HEK293 (cell line): ENCODE measurements at regions not wholly inside any gene's neighbourhood (a gene's known extent, or its start where the extent isn't known, plus 50 kb on each side); places are given as distances from the start of the nearest gene placed in this dataset.

Source experiments
- CTCF ChIA-PET: fragments of 350-600 bp; formaldehyde crosslinking; extraction: SDS; loops from one replicate; lab custom pipeline; 2021; ENCODE audit warnings: antibody characterized with exemption; lab: Yijun Ruan, JAX
- POLR2A ChIA-PET: fragments of 300-600 bp; formaldehyde crosslinking; extraction: SDS; loops from one replicate; lab custom pipeline; 2020; ENCODE audit warnings: antibody characterized with exemption, inconsistent platforms; lab: Yijun Ruan, JAX
- H3K27ac ChIP-seq: fragments of 200-500 bp; sonication (Bioruptor generic); 2 replicates; pipeline ENCODE4 v1.5.1; 2014; ENCODE audit warnings: low read depth, low read length, control low read depth, inconsistent platforms; ENCODE audit errors: extremely low read depth
- H3K36me3 ChIP-seq, 2 experiments: fragments of 200-500 bp in 1 of 2; sonication (Bioruptor generic) in 1 of 2; 1 replicate in 1 of 2; 2 replicates in 1 of 2; pipeline ENCODE4 v1.5.1; 2014 to 2017; ENCODE audit warnings: inconsistent platforms in 2 of 2, low read length in 2 of 2; ENCODE audit not compliant: control insufficient read depth in 2 of 2, insufficient read depth in 1 of 2
- H3K4me1 ChIP-seq: fragments of 200-500 bp; sonication (Bioruptor generic); 2 replicates; pipeline ENCODE4 v1.5.1; 2014; ENCODE audit warnings: mild to moderate bottlenecking, low read length, inconsistent platforms; ENCODE audit not compliant: control insufficient read depth, insufficient read depth
- H3K4me3 ChIP-seq: 2 replicates; pipeline ENCODE4 v1.5.1; 2011; ENCODE audit warnings: low read depth, mild to moderate bottlenecking, control low read depth, low read length, moderate library complexity
- H3K9me3 ChIP-seq: fragments of 200-500 bp; sonication (Bioruptor generic); 2 replicates; pipeline ENCODE4 v1.5.1; 2014; ENCODE audit warnings: low read depth, low read length, inconsistent platforms; ENCODE audit not compliant: control insufficient read depth, insufficient read depth
- GLIS2 ChIP-seq: fragments of 450-650 bp; formaldehyde crosslinking; IDR thresholded peaks from 2 replicates; pipeline ENCODE4 v1.5.1; 2016; ENCODE audit warnings: missing biosample characterization, missing genetic modification characterization
- INSM2 ChIP-seq: fragments of 450-650 bp; formaldehyde crosslinking; IDR thresholded peaks from 2 replicates; pipeline ENCODE4 v1.5.1; 2016; ENCODE audit warnings: missing biosample characterization, missing genetic modification characterization
- KLF1 ChIP-seq: fragments of 450-650 bp; formaldehyde crosslinking; IDR thresholded peaks from 2 replicates; pipeline ENCODE4 v1.5.1; 2016; ENCODE audit warnings: missing biosample characterization, missing genetic modification characterization
- PRDM4 ChIP-seq: fragments of 450-650 bp; formaldehyde crosslinking; IDR thresholded peaks from 2 replicates; pipeline ENCODE4 v1.5.1; 2017; ENCODE audit warnings: missing biosample characterization, missing genetic modification characterization
- REPIN1 ChIP-seq: fragments of 450-650 bp; formaldehyde crosslinking; IDR thresholded peaks from 2 replicates; pipeline ENCODE4 v1.5.1; 2017; ENCODE audit warnings: missing biosample characterization, missing genetic modification characterization, low read depth
- SCRT1 ChIP-seq: fragments of 450-650 bp; formaldehyde crosslinking; IDR thresholded peaks from 2 replicates; pipeline ENCODE4 v1.5.1; 2016; ENCODE audit warnings: missing biosample characterization, missing genetic modification characterization, borderline replicate concordance
- YY1 ChIP-seq: fragments of 450-650 bp; formaldehyde crosslinking; IDR thresholded peaks from 2 replicates; pipeline ENCODE4 v1.5.1; 2018; ENCODE audit warnings: missing biosample characterization, missing genetic modification characterization
- ZBTB11 ChIP-seq: fragments of 450-650 bp; formaldehyde crosslinking; conservative IDR thresholded peaks from 2 replicates; pipeline ENCODE4 v1.5.1; 2016; ENCODE audit warnings: low read depth, missing biosample characterization, missing genetic modification characterization
- ZBTB44 ChIP-seq: fragments of 450-650 bp; IDR thresholded peaks from 2 replicates; pipeline ENCODE4 v1.5.1; 2018; ENCODE audit warnings: missing biosample characterization, mild to moderate bottlenecking, missing genetic modification characterization
- ZNF155 ChIP-seq: fragments of 450-650 bp; formaldehyde crosslinking; IDR thresholded peaks from 2 replicates; pipeline ENCODE4 v1.5.1; 2016; ENCODE audit warnings: missing biosample characterization, missing genetic modification characterization
- ZNF266 ChIP-seq: fragments of 450-650 bp; formaldehyde crosslinking; IDR thresholded peaks from 2 replicates; pipeline ENCODE4 v1.5.1; 2016; ENCODE audit warnings: missing biosample characterization, missing genetic modification characterization, low read depth
- ZNF391 ChIP-seq: fragments of 450-650 bp; formaldehyde crosslinking; IDR thresholded peaks from 2 replicates; pipeline ENCODE4 v1.5.1; 2016; ENCODE audit warnings: low read depth, missing biosample characterization, missing genetic modification characterization, borderline replicate concordance
- ZNF398 ChIP-seq: fragments of 450-650 bp; formaldehyde crosslinking; IDR thresholded peaks from 2 replicates; pipeline ENCODE4 v1.5.1; 2017; ENCODE audit warnings: missing biosample characterization, missing genetic modification characterization
- ZNF449 ChIP-seq: fragments of 450-650 bp; formaldehyde crosslinking; IDR thresholded peaks from 2 replicates; pipeline ENCODE4 v1.5.1; 2017; ENCODE audit warnings: missing biosample characterization, mild to moderate bottlenecking, missing genetic modification characterization, moderate library complexity
- ZNF473 ChIP-seq: fragments of 450-650 bp; formaldehyde crosslinking; IDR thresholded peaks from 2 replicates; pipeline ENCODE4 v1.5.1; 2017; ENCODE audit warnings: missing biosample characterization, missing genetic modification characterization
- ZNF488 ChIP-seq: fragments of 450-650 bp; formaldehyde crosslinking; IDR thresholded peaks from 2 replicates; pipeline ENCODE4 v1.5.1; 2016; ENCODE audit warnings: missing biosample characterization, missing genetic modification characterization
- ZNF548 ChIP-seq: fragments of 450-650 bp; formaldehyde crosslinking; IDR thresholded peaks from 2 replicates; pipeline ENCODE4 v1.5.1; 2016; ENCODE audit warnings: missing biosample characterization, missing genetic modification characterization
- ZNF571 ChIP-seq: fragments of 450-650 bp; formaldehyde crosslinking; IDR thresholded peaks from 2 replicates; pipeline ENCODE4 v1.5.0; 2017; ENCODE audit warnings: missing biosample characterization, missing genetic modification characterization
- ZNF660 ChIP-seq: fragments of 450-650 bp; IDR thresholded peaks from 2 replicates; pipeline ENCODE4 v1.5.1; 2018; ENCODE audit warnings: missing biosample characterization, mild to moderate bottlenecking, missing genetic modification characterization
- ZNF707 ChIP-seq: fragments of 450-650 bp; formaldehyde crosslinking; IDR thresholded peaks from 2 replicates; pipeline ENCODE4 v1.5.1; 2016; ENCODE audit warnings: missing biosample characterization, missing genetic modification characterization
- ZNF792 ChIP-seq: fragments of 450-650 bp; formaldehyde crosslinking; IDR thresholded peaks from 2 replicates; pipeline ENCODE4 v1.5.1; 2016; ENCODE audit warnings: missing biosample characterization, missing genetic modification characterization
- ZXDB ChIP-seq: fragments of 450-650 bp; formaldehyde crosslinking; IDR thresholded peaks from 2 replicates; pipeline ENCODE4 v1.5.1; 2016; ENCODE audit warnings: missing biosample characterization, missing genetic modification characterization

GRCh38 chr5:54713923-54714581 is 196.5 kb downstream of the SNX18 start:
- H3K4me3 ChIP-seq, result no peak overlapping the region
- POLR2A ChIA-PET, result no interaction called here
- H3K9me3 ChIP-seq, result no peaks in the 10 kb centered on the region
- CTCF ChIA-PET, result no interaction called here
- H3K4me1 ChIP-seq, result no peaks in the 10 kb centered on the region
- no peak for TF ChIP-seq ZBTB44
- no peak for TF ChIP-seq SCRT1 (tag by site-specific recombination)
- no peak for TF ChIP-seq ZNF707 (tag by site-specific recombination)
- TF ChIP-seq YY1, result no peak
- TF ChIP-seq ZNF391, result no peak
- TF ChIP-seq ZNF792, result no peak
- TF ChIP-seq ZBTB11 (tag by site-specific recombination), result no peak
- TF ChIP-seq INSM2 (tag by site-specific recombination), result no peak
- TF ChIP-seq ZNF571 (tag by site-specific recombination), result no peak
- no peak for TF ChIP-seq ZNF488 (tag by site-specific recombination)
- TF ChIP-seq ZNF473 (tag by site-specific recombination), result no peak
- TF ChIP-seq KLF1 (tag by site-specific recombination), result no peak
- TF ChIP-seq ZNF548 (tag by site-specific recombination), result no peak
- no peak overlapping the region for H3K27ac ChIP-seq
- no peaks in the 10 kb centered on the region for H3K36me3 ChIP-seq

GRCh38 chr5:54709096-54709495 is 191.5 kb downstream of the SNX18 start:
- Histone ChIP-seq H3K27ac (no peak overlapping the region), H3K36me3 (no peaks in the 10 kb centered on the region), H3K4me3 (no peak overlapping the region), H3K4me1 (no peaks in the 10 kb centered on the region), H3K9me3 (no peaks in the 10 kb centered on the region)
- ChIA-PET POLR2A (no interaction called here), CTCF (no interaction called here)
- TF ChIP-seq ZNF266 (tag by site-specific recombination) (no peak), PRDM4 (tag by site-specific recombination) (no peak), ZNF660 (no peak), ZNF155 (tag by site-specific recombination) (no peak), YY1 (no peak), ZNF398 (tag by site-specific recombination) (no peak), REPIN1 (tag by site-specific recombination) (no peak), ZXDB (tag by site-specific recombination) (no peak), ZNF449 (tag by site-specific recombination) (no peak), GLIS2 (tag by site-specific recombination) (no peak)
